Ureter (tissue), 1 donor: ENCODE measurements at regions not wholly inside any gene's neighbourhood (a gene's known extent, or its start where the extent isn't known, plus 50 kb on each side); places are given as distances from the start of the nearest gene placed in this dataset.
"Not testable (repeated sequence)": the region's sequence is repeated elsewhere in the genome, so short reads cannot be mapped to it uniquely, and the experiment has no call there.

Experiments used
- DNase-seq: peaks from one replicate; pipeline ENCODE4 v3.0.0-alpha.2; 2020; ENCODE audit warnings: low spot score
- donor health status: DM: yes; HTN: yes; CAD: no.

DNA sequence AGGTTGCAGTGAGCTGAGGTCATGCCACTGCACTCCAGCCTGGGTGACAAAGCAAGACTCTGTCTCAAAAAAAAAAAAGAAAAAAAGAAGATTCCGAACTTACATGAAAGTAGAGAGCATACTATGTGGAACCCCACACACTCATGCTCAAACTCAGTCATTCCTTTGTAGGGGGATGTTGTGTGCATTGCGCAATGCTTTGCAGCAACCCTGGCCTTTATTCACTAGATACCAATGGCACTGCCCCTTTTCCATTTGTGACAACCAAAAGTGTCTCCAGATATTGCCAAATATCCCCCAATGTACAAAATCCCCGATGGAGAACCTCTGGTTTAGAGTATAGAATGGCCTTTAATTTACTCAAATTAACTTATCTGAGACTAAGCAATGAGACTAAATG, 158.6 kb downstream of the GJA1 start:
- DNase-seq, result no peak

DNA sequence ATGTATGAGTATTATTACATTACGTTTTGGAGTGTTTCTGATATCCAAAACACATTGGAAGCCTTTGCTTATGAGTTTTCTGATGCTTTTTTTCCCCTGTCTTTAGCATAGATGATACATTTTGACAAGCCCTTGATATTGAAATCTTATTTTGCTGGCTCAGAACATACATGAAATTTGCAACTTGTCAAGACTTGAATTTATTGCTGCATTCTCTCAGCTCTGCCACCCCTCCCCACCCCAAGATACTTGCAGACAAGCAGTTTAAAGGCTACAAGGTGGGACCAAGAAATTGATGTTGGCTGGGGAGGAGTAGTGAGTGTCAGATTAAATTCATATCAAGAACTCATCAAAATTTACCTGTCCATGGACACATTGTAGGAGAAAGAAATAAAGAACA, 160.2 kb downstream of the GJA1 start:
- DNase-seq, result no peak

- no peak for DNase-seq
Observed at GRCh38 chr6:121596441-121596840, 161.0 kb downstream of the GJA1 start.

DNA sequence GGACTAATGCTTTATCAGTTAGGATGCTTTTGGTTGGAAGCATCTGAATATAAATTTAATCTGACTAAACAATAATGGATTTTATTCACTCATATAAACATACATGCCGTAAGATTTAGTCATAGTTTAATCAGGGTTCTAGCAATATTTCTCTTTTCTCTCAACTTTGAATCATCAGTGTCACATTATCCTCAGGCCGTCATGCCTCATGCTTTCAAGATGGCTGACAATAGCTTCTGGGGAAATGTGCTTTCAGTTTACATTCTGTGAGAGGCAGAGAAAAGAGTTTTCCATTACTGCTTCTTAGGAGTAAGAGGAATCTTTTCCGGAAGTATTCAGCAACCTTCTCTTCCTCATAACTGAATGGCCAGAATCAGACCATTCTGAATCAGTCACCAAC, 162.2 kb downstream of the GJA1 start:
- no peak for DNase-seq

- not testable (repeated sequence) for DNase-seq
Observed at GRCh38 chr6:121599331-121599730, 163.9 kb downstream of the GJA1 start.

DNA sequence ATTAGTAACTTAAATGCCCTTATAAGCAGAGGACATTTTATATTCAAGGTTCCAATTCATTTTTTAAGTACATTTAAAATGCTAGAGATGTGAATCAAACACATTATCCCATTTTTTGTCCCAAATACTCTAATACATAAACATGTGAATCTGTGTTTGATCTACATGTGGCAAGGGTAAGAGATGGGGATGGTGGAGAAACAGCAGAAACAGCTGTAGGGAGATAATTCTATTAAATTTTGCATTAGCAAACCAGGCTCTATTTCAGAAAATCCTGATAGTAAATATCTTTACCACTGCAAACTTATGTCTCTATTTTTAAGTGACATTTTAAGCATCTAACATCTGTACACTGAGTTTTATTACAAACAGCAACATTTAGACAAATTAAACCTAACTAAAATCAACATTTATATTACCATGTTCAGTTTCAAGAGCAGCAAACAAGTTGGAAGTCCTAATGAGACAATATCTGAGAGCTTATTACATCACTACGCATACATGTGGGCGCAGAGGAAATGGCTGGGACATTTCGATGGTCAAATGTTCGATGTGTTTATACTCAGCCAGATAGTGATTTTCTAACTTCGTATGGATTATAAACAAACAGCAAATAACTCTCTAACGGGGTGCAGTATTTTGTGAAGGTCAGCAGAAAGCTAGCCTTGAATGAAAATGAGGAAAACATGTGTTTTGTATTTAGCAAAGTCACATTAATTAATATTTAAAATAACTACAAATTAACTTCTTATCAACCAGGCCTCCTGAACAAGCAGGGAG, 165.1 kb downstream of the GJA1 start:
- DNase-seq, result no peak

DNA sequence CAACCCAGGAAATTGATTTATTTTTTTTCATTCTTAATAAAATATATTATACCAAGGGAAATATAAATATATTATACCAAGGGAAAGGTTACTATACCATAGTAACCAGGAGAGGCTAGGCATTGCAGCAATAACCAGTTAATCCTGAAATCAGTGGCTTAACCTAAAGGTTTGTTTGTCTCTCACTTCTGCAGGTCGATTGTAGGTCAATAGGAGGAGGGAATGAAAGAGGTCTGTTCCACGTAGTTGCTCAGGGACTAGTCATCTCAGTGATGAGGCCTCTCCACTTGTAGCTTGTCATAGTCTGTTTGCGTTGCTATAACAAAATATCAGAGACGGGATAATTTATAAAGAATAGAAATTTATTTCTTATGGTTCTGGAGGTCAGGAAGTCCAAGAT, 168.0 kb downstream of the GJA1 start:
- DNase-seq, result no peak

GRCh38 chr6:121607721-121608120, 172.3 kb downstream of the GJA1 start:
- DNase-seq, result no peak

- DNase-seq, result no peak
Observed at GRCh38 chr6:121608270-121608669, 172.8 kb downstream of the GJA1 start.

DNA sequence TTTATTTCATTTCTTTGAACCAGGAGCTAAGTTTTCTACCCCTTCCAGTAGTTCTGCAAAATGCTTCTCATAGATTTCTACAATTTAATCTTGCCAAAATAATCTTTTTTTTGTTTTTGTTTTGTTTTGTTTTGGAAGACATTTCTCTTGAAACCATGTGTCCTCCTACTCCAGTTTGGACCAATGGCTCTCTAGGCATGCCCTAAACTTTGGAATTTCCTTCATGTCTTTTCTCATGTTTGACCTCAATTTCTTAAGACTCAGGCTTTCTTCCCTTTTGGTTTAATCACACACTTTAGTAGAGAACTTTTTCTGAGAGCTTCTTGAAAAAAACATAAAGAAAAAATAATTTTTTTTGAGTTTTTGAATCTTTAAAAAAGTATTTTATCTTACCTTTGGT, 173.8 kb downstream of the GJA1 start:
- no peak for DNase-seq

DNA sequence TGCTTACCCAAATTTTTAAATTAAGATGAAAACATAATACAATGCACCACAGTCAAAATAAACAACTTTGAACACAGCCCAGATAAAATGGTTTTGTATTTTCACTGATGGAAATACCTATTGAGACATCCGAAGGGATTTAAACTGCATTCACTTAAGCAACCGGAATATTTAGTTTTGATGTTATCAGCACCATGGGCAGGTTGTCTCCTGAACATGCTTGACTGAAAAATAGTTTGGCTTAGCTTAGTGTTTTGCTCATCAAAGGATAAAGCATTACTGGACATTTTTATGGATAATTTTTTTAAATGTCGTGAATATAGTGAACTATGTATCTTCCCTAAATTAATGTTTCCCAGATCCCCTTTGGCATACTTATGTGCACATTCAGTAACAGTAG, 177.5 kb downstream of the GJA1 start:
- no peak for DNase-seq

GRCh38 chr6:121614115-121614514, 178.7 kb downstream of the GJA1 start:
- DNase-seq, result no peak

DNA sequence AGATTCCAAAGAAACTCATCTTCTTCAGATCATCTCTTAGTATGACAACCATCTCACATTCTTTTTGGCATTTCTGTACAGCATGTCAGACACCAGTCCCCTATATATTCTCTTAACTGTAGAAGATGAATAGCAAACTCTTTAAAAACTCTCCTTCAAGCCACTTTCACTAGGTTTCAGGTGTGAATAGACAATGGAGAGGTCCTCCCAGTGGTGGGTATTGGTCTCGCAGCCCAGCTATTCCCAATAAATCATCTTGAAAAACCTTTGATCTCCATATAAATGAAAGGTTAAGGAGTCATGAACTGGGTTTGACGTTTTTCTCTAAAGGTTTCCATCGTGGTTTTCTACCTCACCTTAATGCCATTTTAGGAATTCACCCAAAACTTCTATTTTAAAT, 180.0 kb downstream of the GJA1 start:
- no peak for DNase-seq

- DNase-seq, result no peak
Observed at GRCh38 chr6:121616406-121616805, 181.0 kb downstream of the GJA1 start.

- no peak for DNase-seq
Observed at GRCh38 chr6:121617388-121617787, 181.9 kb downstream of the GJA1 start.

DNA sequence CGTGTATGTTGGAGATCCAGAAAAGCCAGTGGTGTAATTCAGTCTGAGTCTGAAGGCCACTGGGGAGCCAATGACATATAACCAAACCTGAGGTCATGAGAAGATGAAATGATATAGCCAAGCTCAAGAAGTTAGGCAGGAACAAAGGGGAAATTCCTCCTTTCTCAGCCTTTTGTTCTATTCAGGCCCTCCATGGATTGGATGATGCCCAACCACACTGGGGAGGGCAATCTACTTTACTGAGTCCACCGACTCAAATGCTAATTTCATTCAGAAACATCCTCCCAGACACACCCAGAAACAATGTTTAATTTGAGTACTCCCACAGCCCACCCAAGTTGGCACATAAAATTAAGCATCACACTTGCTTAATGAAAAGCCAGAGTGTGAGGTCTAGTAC, 183.6 kb downstream of the GJA1 start:
- no peak for DNase-seq

- no peak for DNase-seq
Observed at GRCh38 chr6:121619987-121620740, 184.7 kb downstream of the GJA1 start.

DNA sequence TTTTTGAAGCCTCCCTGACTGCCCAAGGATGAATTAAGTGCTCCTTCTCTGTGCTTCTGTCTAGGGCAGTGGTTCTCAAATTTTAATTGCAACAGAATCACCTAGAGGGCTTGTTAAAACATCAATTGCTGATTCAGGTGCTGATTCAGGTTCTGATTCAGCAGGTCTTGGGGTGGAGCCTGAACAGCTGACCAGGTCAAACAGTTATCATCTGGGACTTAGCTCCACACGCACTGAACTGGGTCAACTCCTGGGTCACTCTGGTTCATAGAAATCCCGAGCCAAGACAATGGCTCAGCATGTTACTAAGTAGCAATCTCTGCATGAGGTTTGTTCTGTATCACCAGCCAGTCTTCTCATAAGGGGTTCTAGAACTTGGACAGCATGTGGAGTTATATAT, 192.3 kb downstream of the GJA1 start:
- DNase-seq, result no peak

DNA sequence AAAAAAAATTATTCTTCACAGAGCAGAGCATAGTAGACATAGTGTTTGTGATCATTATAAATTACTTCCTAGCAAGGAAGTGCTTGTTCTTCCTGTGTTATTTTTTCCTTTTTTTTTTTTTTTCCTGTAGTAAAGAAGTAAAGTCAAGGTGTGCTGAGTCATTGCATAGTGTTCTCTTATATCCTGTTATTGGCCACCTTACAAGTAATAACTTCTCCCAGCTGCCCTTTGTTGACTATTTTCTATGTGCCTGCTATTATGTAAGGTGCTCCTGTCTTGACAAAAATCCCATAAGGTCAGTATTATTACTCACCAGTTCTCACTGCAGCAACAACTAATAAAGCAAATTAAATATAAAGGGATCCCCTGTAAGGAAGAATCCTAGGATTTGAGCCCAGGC, 195.3 kb downstream of the GJA1 start:
- no peak for DNase-seq

GRCh38 chr6:121631752-121632151, 196.3 kb downstream of the GJA1 start:
- not testable (repeated sequence) for DNase-seq

GRCh38 chr6:121633309-121633708, 197.9 kb downstream of the GJA1 start:
- no peak for DNase-seq

DNA sequence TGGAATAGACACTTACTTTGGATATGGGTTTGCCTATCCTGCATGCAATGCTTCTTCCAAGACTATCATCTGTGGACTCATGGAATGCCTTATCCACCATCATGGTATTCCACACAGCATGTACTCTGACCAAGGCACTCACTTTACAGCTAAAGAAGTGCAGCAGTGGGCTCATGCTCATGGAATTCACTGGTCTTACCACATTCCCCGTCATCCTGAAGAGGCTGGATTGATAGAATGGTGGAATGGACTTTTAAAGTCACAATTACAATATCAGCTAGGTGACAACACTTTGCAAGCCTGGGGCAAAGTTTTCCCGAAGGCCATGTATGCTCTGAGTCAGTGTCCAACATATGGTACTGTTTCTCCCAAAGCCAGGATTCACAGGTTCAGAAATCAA, 199.1 kb downstream of the GJA1 start:
- not testable (repeated sequence) for DNase-seq

GRCh38 chr6:121635355-121635754, 199.9 kb downstream of the GJA1 start:
- no peak for DNase-seq
